IMR-90 (cell line): ENCODE measurements at regions not wholly inside any gene's neighbourhood (a gene's known extent, or its start where the extent isn't known, plus 50 kb on each side); places are given as distances from the start of the nearest gene placed in this dataset.

Source experiments
- BHLHE40 ChIP-seq: fragments of 150-350 bp; IDR thresholded peaks from 2 replicates; pipeline ENCODE4 v1.6.1; 2016; ENCODE audit warnings: mild to moderate bottlenecking, low read depth, low read length
- CEBPB ChIP-seq: IDR thresholded peaks from 2 replicates; pipeline ENCODE4 v1.6.1; 2012; ENCODE audit warnings: low read depth, low read length, improper control_type of control experiment
- FOS ChIP-seq: fragments of 150-350 bp; IDR thresholded peaks from 2 replicates; pipeline ENCODE4 v1.6.1; 2016; ENCODE audit warnings: low read depth, low read length
- MAFK ChIP-seq: IDR thresholded peaks from 2 replicates; pipeline ENCODE4 v1.6.1; 2012; ENCODE audit warnings: low read depth, low read length, improper control_type of control experiment
- MXI1 ChIP-seq: IDR thresholded peaks from 2 replicates; pipeline ENCODE4 v1.6.1; 2012; ENCODE audit warnings: low read depth, mild to moderate bottlenecking, low read length, moderate library complexity, borderline replicate concordance
- POLR2A ChIP-seq: IDR thresholded peaks from 2 replicates; pipeline ENCODE4 v1.6.1; 2012; ENCODE audit warnings: mild to moderate bottlenecking, low read depth, low read length
- RAD21 ChIP-seq: IDR thresholded peaks from 2 replicates; pipeline ENCODE4 v1.6.1; 2012; ENCODE audit warnings: low read length, improper control_type of control experiment
- RFX5 ChIP-seq: IDR thresholded peaks from 2 replicates; pipeline ENCODE4 v1.8.0; 2012; ENCODE audit warnings: low read depth, mild to moderate bottlenecking, low read length, moderate library complexity
- SMC3 ChIP-seq: fragments of 150-350 bp; IDR thresholded peaks from 2 replicates; pipeline ENCODE4 v1.6.1; 2016; ENCODE audit warnings: low read depth, mild to moderate bottlenecking, antibody characterized with exemption, low read length, moderate library complexity
- TF ChIP-seq, protein P1 (sequence below): conservative IDR thresholded peaks from 2 replicates; pipeline ENCODE4 v1.5.1; 2012; ENCODE audit warnings: mild to moderate bottlenecking, low read depth, low read length, improper control_type of control experiment
- TF ChIP-seq, protein P2 (sequence below): fragments of 150-350 bp; IDR thresholded peaks from 2 replicates; pipeline ENCODE4 v1.6.1; 2017; ENCODE audit warnings: mild to moderate bottlenecking, antibody characterized with exemption, low read length, low read depth

DNA sequence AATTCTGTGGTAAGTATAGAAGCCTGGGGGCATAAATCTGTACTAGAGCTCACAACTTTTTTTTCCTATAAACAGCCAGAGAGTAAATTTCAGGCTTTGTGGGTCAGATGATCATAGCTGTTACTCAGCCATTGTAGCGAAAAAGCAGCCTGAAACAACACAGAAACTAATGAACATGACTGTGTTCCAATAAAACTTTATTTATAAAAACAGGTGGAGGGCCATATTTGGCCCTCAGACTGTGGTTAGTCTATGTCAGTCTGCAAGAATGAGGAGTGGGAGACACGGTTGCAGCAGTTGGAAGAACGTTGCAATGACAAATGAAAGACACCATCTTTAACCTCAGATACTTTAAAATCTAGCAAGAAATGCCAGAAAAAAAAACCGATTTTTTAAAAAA, 389.6 kb upstream of the PRKCQ start:
- no peak for TF ChIP-seq POLR2A
- TF ChIP-seq, protein P1, sequence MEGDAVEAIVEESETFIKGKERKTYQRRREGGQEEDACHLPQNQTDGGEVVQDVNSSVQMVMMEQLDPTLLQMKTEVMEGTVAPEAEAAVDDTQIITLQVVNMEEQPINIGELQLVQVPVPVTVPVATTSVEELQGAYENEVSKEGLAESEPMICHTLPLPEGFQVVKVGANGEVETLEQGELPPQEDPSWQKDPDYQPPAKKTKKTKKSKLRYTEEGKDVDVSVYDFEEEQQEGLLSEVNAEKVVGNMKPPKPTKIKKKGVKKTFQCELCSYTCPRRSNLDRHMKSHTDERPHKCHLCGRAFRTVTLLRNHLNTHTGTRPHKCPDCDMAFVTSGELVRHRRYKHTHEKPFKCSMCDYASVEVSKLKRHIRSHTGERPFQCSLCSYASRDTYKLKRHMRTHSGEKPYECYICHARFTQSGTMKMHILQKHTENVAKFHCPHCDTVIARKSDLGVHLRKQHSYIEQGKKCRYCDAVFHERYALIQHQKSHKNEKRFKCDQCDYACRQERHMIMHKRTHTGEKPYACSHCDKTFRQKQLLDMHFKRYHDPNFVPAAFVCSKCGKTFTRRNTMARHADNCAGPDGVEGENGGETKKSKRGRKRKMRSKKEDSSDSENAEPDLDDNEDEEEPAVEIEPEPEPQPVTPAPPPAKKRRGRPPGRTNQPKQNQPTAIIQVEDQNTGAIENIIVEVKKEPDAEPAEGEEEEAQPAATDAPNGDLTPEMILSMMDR = no peak
- TF ChIP-seq, protein P2, sequence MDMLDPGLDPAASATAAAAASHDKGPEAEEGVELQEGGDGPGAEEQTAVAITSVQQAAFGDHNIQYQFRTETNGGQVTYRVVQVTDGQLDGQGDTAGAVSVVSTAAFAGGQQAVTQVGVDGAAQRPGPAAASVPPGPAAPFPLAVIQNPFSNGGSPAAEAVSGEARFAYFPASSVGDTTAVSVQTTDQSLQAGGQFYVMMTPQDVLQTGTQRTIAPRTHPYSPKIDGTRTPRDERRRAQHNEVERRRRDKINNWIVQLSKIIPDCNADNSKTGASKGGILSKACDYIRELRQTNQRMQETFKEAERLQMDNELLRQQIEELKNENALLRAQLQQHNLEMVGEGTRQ = no peak
- no peak for TF ChIP-seq RFX5
- TF ChIP-seq MXI1 = no peak
- TF ChIP-seq BHLHE40 = no peak
- no peak for TF ChIP-seq RAD21
- no peak for TF ChIP-seq SMC3
- no peak for TF ChIP-seq MAFK
- TF ChIP-seq CEBPB = no peak
- TF ChIP-seq FOS = no peak
